HK-2 (cell line): ENCODE measurements at regions not wholly inside any gene's neighbourhood (a gene's known extent, or its start where the extent isn't known, plus 50 kb on each side); places are given as distances from the start of the nearest gene placed in this dataset.

Experiments used
- DNase-seq: peaks from one replicate; pipeline ENCODE4 v3.0.0-alpha.2; 2018; ENCODE audit not compliant: unreplicated experiment

- no peak for DNase-seq
These were observed 82.6 kb upstream of the SKOR2 start for GRCh38 chr18:47333926-47334635.

GRCh38 chr18:47331641-47332040 lies 80.2 kb upstream of the SKOR2 start:
- no peak for DNase-seq

- no peak for DNase-seq
These were observed 79.6 kb upstream of the SKOR2 start for GRCh38 chr18:47331026-47331425.

- DNase-seq = no peak
These were observed 71.7 kb upstream of the SKOR2 start for GRCh38 chr18:47323158-47323557.

GRCh38 chr18:47321815-47322214 lies 70.4 kb upstream of the SKOR2 start:
- DNase-seq = no peak

- DNase-seq = no peak
These were observed 66.5 kb upstream of the SKOR2 start for GRCh38 chr18:47317824-47318508.

- DNase-seq = no peak
These were observed 65.5 kb upstream of the SKOR2 start for GRCh38 chr18:47316924-47317323.

- no peak for DNase-seq
These were observed 62.4 kb upstream of the SKOR2 start for GRCh38 chr18:47313901-47314300.

GRCh38 chr18:47311585-47311984 lies 60.1 kb upstream of the SKOR2 start:
- no peak for DNase-seq
